Activated CD8-positive, alpha-beta T cell treated with anti-CD3 and anti-CD28 coated beads, Interleukin-2, amount 10 ng/mL, durations not matched to agents 7 days and 5 days (primary cell): ENCODE measurements at regions not wholly inside any gene's neighbourhood (a gene's known extent, or its start where the extent isn't known, plus 50 kb on each side); places are given as distances from the start of the nearest gene placed in this dataset.

Source experiments
- ATAC-seq: fragments of 150-1000 bp; cut with Tn5 transposase; one replicate; pipeline ENCODE4 v1.10.0; 2021; ENCODE audit warnings: moderate library complexity
- CTCF ChIA-PET: fragments of 350-600 bp; sonication (Branson Sonifier 250); formaldehyde crosslinking; loops from one replicate; lab custom pipeline; 2021; ENCODE audit warnings: antibody characterized with exemption; lab: Charles Lee
- POLR2A ChIA-PET: fragments of 350-600 bp; sonication (Branson Sonifier 250); formaldehyde crosslinking; loops from one replicate; lab custom pipeline; 2021; ENCODE audit warnings: antibody characterized with exemption; lab: Charles Lee
- DNase-seq: peaks from one replicate; pipeline ENCODE4 v3.0.0-alpha.2; 2020
- H3K27ac Mint-ChIP-seq: one replicate; pipeline ENCODE4 v1.8.0; 2021; ENCODE audit warnings: mild to moderate bottlenecking, mixed read lengths
- H3K27me3 Mint-ChIP-seq: one replicate; pipeline ENCODE4 v1.8.0; 2021; ENCODE audit warnings: low read depth, mixed read lengths
- H3K36me3 Mint-ChIP-seq: one replicate; pipeline ENCODE4 v1.8.0; 2021; ENCODE audit warnings: low read depth, mixed read lengths
- H3K4me1 Mint-ChIP-seq: one replicate; pipeline ENCODE4 v1.8.0; 2021; ENCODE audit warnings: low read depth, mixed read lengths
- H3K4me3 Mint-ChIP-seq: one replicate; pipeline ENCODE4 v1.8.0; 2021; ENCODE audit warnings: mild to moderate bottlenecking, mixed read lengths
- H3K9me3 Mint-ChIP-seq: one replicate; pipeline ENCODE4 v1.8.0; 2022; ENCODE audit warnings: mixed read lengths; ENCODE audit not compliant: insufficient read depth

DNA sequence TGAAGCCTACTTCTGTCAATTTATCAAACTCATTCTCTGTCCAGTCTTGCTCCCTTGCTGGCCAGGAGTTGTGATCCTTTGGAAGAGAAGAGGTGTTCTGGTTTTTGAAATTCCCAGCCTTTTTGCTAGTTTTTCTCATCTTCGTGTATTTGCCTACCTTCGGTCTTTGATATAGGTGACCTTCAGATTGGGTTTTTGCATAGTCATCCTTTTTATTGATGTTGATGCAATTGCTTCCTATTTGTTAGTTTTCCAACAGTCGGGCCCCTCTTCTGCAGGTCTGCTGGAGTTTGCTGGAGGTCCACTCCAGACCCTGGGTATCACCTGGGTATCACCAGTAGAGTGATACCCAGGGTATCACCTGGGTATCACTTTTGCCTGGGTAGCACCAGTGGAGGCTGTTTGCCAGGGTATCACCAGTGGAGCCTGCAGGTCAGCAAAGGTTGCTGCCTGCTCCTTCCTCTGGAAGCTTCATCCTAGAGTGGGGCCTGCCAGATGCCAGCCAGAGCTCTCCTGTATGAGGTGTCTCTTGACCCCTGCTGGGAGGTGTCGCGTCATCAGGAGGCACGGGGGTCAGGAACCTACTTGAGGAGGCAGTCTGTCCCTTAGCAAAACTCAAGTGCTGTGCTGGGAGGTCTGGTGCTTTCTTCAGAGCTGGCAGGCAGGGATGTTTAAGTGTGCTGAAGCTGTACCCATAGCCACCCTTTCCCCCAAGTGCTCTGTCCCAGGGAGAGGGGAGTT is 684.2 kb downstream of the PCDH18 start:
- Mint-ChIP-seq H3K4me3 (no peak overlapping the region), H3K9me3 (peaks cover 6% of the 10 kb centered on the region), H3K27me3 (no peaks in the 10 kb centered on the region), H3K4me1 (no peaks in the 10 kb centered on the region), H3K36me3 (no peaks in the 10 kb centered on the region), H3K27ac (no peak overlapping the region)
- DNase-seq: no peak
- ATAC-seq: no peak
- ChIA-PET CTCF (no interaction called here), POLR2A (no interaction called here)

DNA sequence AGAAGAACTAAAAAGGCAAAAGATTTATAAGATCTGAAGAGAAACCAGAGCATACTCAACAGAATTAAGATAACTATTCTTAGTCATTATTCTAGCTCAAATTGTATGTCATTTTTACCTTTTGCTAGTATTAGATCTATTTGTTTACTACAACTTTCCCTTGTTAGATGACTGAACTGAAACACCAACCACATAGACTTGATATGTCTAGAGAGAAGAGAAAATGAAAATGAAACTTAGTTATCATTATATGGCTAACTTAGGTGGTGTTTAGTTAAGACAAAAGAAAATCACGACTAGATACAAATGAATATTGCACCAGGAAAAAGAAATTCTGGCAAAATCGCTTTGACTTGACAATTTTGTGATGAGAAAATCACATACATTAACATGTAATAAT is 690.8 kb downstream of the PCDH18 start:
- ChIA-PET CTCF (no interaction called here), POLR2A (no interaction called here)
- no peak for ATAC-seq
- peaks cover 6% of the 10 kb centered on the region for H3K9me3 Mint-ChIP-seq
- H3K4me3 Mint-ChIP-seq: no peak overlapping the region
- H3K27me3 Mint-ChIP-seq: no peaks in the 10 kb centered on the region
- no peaks in the 10 kb centered on the region for H3K36me3 Mint-ChIP-seq
- no peak overlapping the region for H3K27ac Mint-ChIP-seq
- DNase-seq: no peak
- no peaks in the 10 kb centered on the region for H3K4me1 Mint-ChIP-seq

DNA sequence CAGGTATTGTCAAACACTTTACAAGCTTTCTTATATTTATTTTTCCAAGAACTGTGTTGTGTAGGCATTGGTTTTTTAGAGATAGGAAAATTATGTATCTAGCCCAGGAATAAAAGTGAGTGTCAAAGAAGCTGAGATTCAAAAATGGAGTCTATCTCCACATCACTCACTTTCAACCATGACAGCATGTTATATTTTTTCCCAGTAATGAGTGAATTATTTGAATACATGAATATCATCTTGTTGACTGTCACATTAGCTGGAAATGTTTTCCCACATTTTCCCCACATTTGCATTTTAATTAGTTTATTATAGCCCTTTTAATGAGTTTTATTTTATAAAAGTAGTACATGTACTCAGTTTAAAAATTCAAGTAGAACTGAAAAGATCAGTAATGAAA is 693.7 kb downstream of the PCDH18 start:
- Mint-ChIP-seq H3K36me3 (no peaks in the 10 kb centered on the region), H3K4me1 (no peaks in the 10 kb centered on the region), H3K4me3 (no peak overlapping the region), H3K9me3 (no peaks in the 10 kb centered on the region), H3K27ac (no peak overlapping the region), H3K27me3 (no peaks in the 10 kb centered on the region)
- ChIA-PET POLR2A (no interaction called here), CTCF (no interaction called here)
- ATAC-seq (no peak), DNase-seq (no peak)

DNA sequence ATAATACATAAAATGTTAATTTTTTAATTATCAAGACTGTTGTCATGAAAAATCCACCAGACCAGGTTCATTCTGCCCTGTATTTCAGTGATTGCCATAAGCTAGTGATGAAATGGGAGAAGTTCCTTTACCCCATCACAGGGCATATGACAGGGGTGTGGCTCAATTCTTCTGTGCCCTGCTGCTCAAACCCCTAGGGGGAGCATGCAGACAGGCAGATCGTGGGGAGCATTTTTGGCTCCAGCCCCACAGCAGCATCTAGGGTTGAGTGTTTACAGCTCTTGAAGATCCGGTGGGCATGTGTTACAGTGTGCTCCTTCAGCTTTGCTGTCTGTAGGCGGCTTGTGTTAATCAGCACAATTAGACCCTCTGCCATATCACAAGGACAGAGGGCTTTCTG is 700.7 kb downstream of the PCDH18 start:
- no peaks in the 10 kb centered on the region for H3K9me3 Mint-ChIP-seq

DNA sequence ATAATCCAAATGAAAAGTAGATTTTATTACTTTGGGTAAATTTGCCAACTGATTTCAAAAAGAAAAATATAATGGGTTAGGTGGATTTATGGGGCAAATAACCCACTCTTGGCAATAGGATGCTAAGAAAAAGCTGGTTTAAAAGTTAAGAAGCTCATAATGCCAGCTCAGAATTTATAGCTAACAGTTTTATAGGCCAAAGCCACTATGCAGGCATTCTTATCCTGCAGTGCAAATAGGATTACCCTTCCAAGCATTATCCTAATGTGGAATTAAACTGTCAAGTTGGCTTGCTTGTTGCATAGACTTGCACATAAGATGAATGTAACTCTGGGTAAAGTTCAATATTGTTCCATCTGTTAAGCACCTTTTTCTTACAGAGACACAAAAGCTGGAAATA is 703.0 kb downstream of the PCDH18 start:
- DNase-seq (no peak), ATAC-seq (no peak)
- Mint-ChIP-seq H3K4me1 (no peaks in the 10 kb centered on the region), H3K27me3 (no peaks in the 10 kb centered on the region), H3K4me3 (no peak overlapping the region), H3K9me3 (no peaks in the 10 kb centered on the region), H3K27ac (no peak overlapping the region), H3K36me3 (no peaks in the 10 kb centered on the region)
- ChIA-PET CTCF (no interaction called here), POLR2A (no interaction called here)

More for the DNA sequence above, 700.7 kb downstream of the PCDH18 start:
- Mint-ChIP-seq H3K27ac (no peak overlapping the region), H3K4me3 (no peak overlapping the region), H3K27me3 (no peaks in the 10 kb centered on the region), H3K4me1 (no peaks in the 10 kb centered on the region), H3K36me3 (no peaks in the 10 kb centered on the region)
- no peak for ATAC-seq
- no peak for DNase-seq
- POLR2A ChIA-PET: no interaction called here
- CTCF ChIA-PET: no interaction called here

DNA sequence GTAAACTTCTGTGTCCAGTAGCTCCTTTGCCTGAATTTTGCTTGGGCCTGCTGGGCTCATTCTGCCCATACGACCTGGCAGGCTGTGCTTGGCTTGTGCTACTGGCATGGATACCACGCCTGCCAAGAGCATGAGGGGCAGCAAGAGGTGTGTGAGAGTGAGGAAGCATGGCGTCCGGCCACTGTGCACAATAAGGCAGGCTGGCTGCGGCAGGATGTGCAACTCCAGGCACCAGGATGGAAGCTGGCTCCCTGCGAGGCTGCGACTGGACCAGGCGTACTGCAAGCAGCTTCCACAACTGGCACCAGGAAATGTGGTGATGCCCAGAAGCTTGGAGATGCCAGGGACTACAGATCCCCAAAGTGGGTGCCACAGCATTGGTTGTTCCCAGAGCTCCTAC is 709.3 kb downstream of the PCDH18 start:
- Mint-ChIP-seq H3K27me3 (no peaks in the 10 kb centered on the region), H3K9me3 (no peaks in the 10 kb centered on the region), H3K4me3 (no peak overlapping the region), H3K4me1 (no peaks in the 10 kb centered on the region), H3K27ac (no peak overlapping the region), H3K36me3 (no peaks in the 10 kb centered on the region)
- ChIA-PET POLR2A (no interaction called here), CTCF (no interaction called here)
- ATAC-seq (no peak), DNase-seq (no peak)

DNA sequence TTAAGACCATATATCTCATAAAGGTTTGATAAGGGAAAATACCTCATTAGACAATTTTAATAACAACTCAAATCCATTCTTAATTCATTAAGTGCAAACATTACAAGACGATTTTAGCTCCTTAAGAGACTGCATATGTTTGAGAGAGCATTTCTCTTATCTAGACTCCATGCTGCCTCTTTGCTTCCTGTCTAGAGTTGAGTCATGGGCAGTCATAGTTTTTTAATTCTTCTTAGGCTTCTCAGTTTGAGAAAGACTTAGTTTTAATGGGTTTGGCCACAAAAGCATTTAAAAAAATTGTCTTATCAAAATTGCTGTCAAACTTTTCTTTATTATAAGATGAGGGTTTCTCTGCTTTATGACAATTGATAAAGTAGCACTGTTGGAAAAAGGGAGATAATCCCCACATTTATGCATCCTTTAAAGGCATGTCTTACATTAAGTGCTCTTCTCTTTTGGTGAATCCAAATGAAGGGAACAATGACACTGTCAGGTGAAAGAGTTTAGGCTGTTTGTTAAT is 713.4 kb downstream of the PCDH18 start:
- DNase-seq (no peak), ATAC-seq (no peak)
- POLR2A ChIA-PET: no interaction called here
- CTCF ChIA-PET: interaction anchor here (0.6 kb wide), 1 partner anchor 609 kb away, joined by 3 read pairs; no protein-coding TSS in a partner anchor
- H3K9me3 Mint-ChIP-seq: no peaks in the 10 kb centered on the region
- no peaks in the 10 kb centered on the region for H3K36me3 Mint-ChIP-seq
- no peak overlapping the region for H3K27ac Mint-ChIP-seq
- H3K4me1 Mint-ChIP-seq: no peaks in the 10 kb centered on the region
- no peaks in the 10 kb centered on the region for H3K27me3 Mint-ChIP-seq
- no peak overlapping the region for H3K4me3 Mint-ChIP-seq

DNA sequence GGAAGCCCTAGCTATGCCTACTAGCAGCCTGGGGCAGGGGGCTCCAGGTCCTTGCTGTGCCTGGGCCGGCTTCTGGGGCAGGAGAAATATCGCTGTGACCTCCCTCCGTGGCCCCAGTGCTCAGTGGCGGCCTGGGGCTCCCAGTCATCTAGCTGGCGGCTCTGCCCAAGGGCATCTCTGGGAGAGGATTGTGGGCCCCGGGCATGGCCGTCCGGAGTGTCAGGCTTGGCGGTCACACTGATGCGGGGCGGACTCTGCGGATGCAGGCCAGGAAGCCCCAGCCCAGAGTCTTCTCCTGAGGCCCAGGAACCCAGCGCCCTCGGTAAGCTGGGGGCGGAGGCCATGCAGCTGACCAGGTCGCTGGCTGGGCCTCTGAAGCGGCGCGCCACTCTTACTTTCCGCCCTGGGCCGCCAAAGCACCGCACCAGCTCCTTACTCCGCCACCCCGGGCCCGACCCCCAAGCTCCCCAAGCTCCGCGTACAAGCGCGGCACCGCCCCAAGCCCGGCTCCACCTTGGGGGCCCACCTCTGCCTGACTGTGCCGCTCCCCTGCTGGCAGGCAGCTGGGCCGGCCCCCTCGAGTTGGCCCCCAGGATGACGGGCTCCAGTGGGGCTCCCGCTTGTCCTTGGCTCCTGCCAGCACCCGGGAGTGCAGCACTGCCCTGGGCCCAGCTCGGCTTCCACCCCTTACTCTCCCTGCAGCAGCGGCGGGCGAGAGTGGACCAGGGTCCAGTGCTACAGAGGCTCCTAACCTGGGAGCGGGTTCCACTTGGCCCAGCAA is 720.0 kb downstream of the PCDH18 start:
- POLR2A ChIA-PET: no interaction called here
- no peaks in the 10 kb centered on the region for H3K9me3 Mint-ChIP-seq
- no peaks in the 10 kb centered on the region for H3K4me1 Mint-ChIP-seq
- H3K36me3 Mint-ChIP-seq: no peaks in the 10 kb centered on the region
- H3K27me3 Mint-ChIP-seq: no peaks in the 10 kb centered on the region
- CTCF ChIA-PET: no interaction called here
- H3K4me3 Mint-ChIP-seq: no peak overlapping the region
- H3K27ac Mint-ChIP-seq: no peak overlapping the region
- no peak for ATAC-seq
- no peak for DNase-seq

DNA sequence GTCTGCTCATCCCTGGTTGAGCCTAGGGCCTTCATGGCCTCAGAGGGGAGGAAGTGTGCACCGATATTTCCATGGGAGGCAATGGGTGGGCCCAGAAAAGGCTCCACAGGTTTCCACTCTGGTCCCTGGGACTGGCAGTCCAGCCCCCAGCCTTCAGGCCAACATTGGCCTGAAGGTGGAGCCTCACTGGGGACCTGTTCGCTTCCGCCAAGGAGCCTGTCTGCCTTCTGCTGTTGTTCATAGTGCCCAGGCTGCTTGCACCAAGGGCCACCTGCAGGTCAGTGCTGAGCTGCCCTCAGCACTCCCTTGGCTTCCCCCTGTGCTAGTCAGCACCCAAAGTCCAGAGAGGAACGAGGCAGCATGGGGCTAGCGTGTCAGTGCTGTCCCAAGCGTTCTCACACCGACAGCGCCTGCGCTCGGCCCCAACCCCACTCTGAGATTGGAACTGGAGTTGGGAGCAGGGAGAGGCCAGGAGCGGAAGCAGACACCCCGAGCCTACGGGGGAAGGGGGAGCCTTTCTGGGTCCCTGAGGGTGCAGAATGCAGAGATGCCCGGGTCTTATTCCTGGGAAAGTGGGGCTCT is 720.7 kb downstream of the PCDH18 start:
- Mint-ChIP-seq H3K9me3 (no peaks in the 10 kb centered on the region), H3K4me1 (no peaks in the 10 kb centered on the region), H3K4me3 (no peak overlapping the region), H3K27ac (no peak overlapping the region), H3K27me3 (no peaks in the 10 kb centered on the region), H3K36me3 (no peaks in the 10 kb centered on the region)
- POLR2A ChIA-PET: no interaction called here
- CTCF ChIA-PET: no interaction called here
- ATAC-seq (no peak), DNase-seq (no peak)

DNA sequence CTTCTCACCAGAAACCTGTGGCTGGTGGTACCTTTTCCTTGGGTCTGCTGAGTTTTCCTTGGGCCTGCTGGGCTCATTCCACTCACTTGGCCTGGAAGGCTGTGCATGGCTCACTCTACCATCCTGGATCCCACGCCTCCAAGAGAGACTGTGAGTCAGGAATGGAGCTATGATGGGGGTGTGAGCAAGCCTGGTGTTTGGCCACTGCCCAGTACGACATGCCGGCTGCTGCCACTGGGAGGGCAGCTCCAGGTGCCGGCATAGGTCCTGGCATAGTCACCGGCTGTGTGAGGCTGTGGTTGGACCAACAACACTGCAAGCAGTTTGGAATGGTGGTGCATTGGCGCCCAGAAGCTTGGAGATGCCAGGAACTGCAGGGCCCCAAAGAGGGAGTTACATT is 721.7 kb downstream of the PCDH18 start:
- ATAC-seq (no peak), DNase-seq (no peak)
- Mint-ChIP-seq H3K27me3 (no peaks in the 10 kb centered on the region), H3K27ac (no peak overlapping the region), H3K9me3 (no peaks in the 10 kb centered on the region), H3K4me1 (no peaks in the 10 kb centered on the region), H3K36me3 (no peaks in the 10 kb centered on the region), H3K4me3 (no peak overlapping the region)
- ChIA-PET CTCF (no interaction called here), POLR2A (no interaction called here)

DNA sequence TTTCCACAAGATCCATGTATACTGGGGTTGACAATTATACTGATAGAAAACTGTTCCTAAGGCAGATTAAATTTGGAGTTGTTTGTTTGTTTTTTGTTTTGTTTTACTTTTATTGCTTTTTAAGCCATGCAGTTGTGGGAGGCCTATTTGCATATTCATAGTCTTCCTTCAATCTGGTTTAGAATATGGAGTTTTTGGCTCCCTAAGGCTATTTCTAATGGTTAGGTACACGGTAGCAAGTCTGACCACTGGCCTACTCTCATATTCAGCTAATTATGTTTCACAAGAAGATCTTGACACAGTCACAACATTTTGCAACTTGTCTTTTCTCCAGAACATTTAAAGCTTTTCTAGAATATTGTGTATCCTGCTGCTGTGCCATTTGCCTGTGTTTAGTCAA is 725.5 kb downstream of the PCDH18 start:
- Mint-ChIP-seq H3K36me3 (no peaks in the 10 kb centered on the region), H3K27me3 (no peaks in the 10 kb centered on the region), H3K27ac (no peak overlapping the region), H3K4me3 (no peak overlapping the region), H3K4me1 (no peaks in the 10 kb centered on the region), H3K9me3 (no peaks in the 10 kb centered on the region)
- ATAC-seq (no peak), DNase-seq (no peak)
- ChIA-PET POLR2A (no interaction called here), CTCF (no interaction called here)

DNA sequence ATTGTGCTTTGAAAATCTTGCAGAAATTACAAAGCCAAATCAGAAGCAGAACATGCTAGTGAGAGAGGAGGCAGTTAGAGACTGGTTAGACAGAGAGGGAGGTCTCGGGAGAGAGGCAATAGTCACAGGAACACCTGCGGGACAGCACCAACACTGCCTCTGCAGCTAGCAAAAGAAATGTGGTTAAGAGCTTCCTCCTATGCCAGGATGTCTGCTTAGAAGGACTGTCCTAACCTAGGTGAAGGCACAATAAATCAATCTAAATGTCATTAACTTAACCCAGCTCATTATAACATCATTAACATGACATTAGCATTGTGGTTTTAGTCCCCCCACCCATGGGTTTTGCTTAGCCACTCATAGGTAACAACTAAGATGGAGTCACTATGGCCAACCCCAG is 726.7 kb downstream of the PCDH18 start:
- no peak for DNase-seq
- Mint-ChIP-seq H3K27ac (no peak overlapping the region), H3K4me3 (no peak overlapping the region), H3K27me3 (no peaks in the 10 kb centered on the region), H3K36me3 (no peaks in the 10 kb centered on the region), H3K9me3 (no peaks in the 10 kb centered on the region), H3K4me1 (no peaks in the 10 kb centered on the region)
- POLR2A ChIA-PET: interaction anchor here (0.7 kb wide), 1 partner anchor 310 kb away, joined by 3 read pairs; no protein-coding TSS in a partner anchor
- ATAC-seq: no peak
- CTCF ChIA-PET: no interaction called here
